HepG2 (cell line): ENCODE measurements at regions not wholly inside any gene's neighbourhood (a gene's known extent, or its start where the extent isn't known, plus 50 kb on each side); places are given as distances from the start of the nearest gene placed in this dataset.

ENCODE experiments used
- ATAC-seq: fragments of 200-7000 bp; cut with Tn5 transposase; 3 replicates; pipeline ENCODE4 v1.9.1; 2020; ENCODE audit warnings: mild to moderate bottlenecking, moderate library complexity
- BruUV-seq: library from RNA; stranded (reverse); fragments of 400-500 nt; replicated peaks from 2 replicates; lab custom pipeline; 2021; lab: Mats Ljungman, UMichigan
- CTCF ChIA-PET: fragments of 300-600 bp; formaldehyde crosslinking; extraction: SDS; loops from one replicate; lab custom pipeline; 2021; ENCODE audit warnings: low total read pairs, inconsistent platforms, low intra/inter-chr PET ratio; lab: Yijun Ruan, JAX
- POLR2A ChIA-PET: fragments of 350-600 bp; sonication (Branson Sonifier 250); formaldehyde crosslinking; loops from one replicate; lab custom pipeline; 2020; ENCODE audit warnings: antibody characterized with exemption, inconsistent platforms; lab: Yijun Ruan, JAX
- DNase-seq: peaks from one replicate; pipeline ENCODE4 v3.0.0-alpha.2; 2015; ENCODE audit warnings: low spot score
- FAIRE-seq: peaks from 3 replicates; lab custom pipeline; 2011; peaks lifted over from hg19 to GRCh38; lab: Jason Lieb, UNC
- H2AFZ ChIP-seq: one replicate; pipeline ENCODE4 v1.6.1; 2011; ENCODE audit warnings: low read length, inconsistent platforms
- H3K27ac ChIP-seq: fragments of 300-600 bp; 3 replicates; pipeline ENCODE4 v1.8.0; 2011; ENCODE audit warnings: mixed run types, mild to moderate bottlenecking, mixed read lengths, low read length, inconsistent platforms; ENCODE audit not compliant: insufficient read depth; ENCODE audit errors: extremely low read length
- H3K27me3 ChIP-seq, 2 experiments: fragments of 200-600 bp in 1 of 2; 2 replicates in 1 of 2; 3 replicates in 1 of 2; pipeline versions ENCODE4 v1.6.0 to v1.8.0; 2011; ENCODE audit warnings: low read length in 2 of 2, mild to moderate bottlenecking in 2 of 2, moderate library complexity in 2 of 2, inconsistent platforms in 1 of 2; ENCODE audit not compliant: insufficient read depth in 2 of 2, control insufficient read depth in 1 of 2
- H3K36me3 ChIP-seq, 2 experiments: fragments of 200-600 bp in 1 of 2; replicated peaks in 1 of 2; 2 replicates in 1 of 2; 3 replicates in 1 of 2; pipeline versions ENCODE4 v1.5.1 to v1.8.0; 2011; ENCODE audit warnings: low read length in 2 of 2, inconsistent platforms in 1 of 2; ENCODE audit not compliant: insufficient read depth in 2 of 2, control insufficient read depth in 1 of 2
- H3K4me1 ChIP-seq: 2 replicates; pipeline ENCODE4 v1.5.1; 2012; ENCODE audit warnings: low read length, inconsistent platforms; ENCODE audit not compliant: insufficient read depth
- H3K4me2 ChIP-seq: 2 replicates; pipeline ENCODE4 v1.6.0; 2011; ENCODE audit warnings: low read depth, low read length, inconsistent platforms
- H3K4me3 ChIP-seq, 3 experiments: fragments of 200-600 bp in 1 of 3; sonication (generic), shearing (Covaris generic) in 1 of 3; replicated peaks in 1 of 3; 2 replicates each; pipeline ENCODE4 v1.5.1; 2011 to 2016; ENCODE audit warnings: low read length in 3 of 3, inconsistent platforms in 2 of 3, low read depth in 2 of 3, mild to moderate bottlenecking in 2 of 3, control low read depth in 1 of 3, mixed read lengths in 1 of 3; ENCODE audit not compliant: insufficient read depth in 1 of 3
- H3K79me2 ChIP-seq: one replicate; pipeline ENCODE4 v1.6.1; 2011; ENCODE audit warnings: low read length, inconsistent platforms; ENCODE audit not compliant: insufficient read depth
- H3K9ac ChIP-seq: 2 replicates; pipeline ENCODE4 v1.6.0; 2011; ENCODE audit warnings: mild to moderate bottlenecking, low read depth, low read length, inconsistent platforms; ENCODE audit not compliant: insufficient read depth
- H3K9me3 ChIP-seq: 2 replicates; pipeline ENCODE4 v1.5.1; 2012; ENCODE audit warnings: mild to moderate bottlenecking, low read length
- H4K20me1 ChIP-seq: 2 replicates; pipeline ENCODE4 v1.6.0; 2011; ENCODE audit warnings: inconsistent platforms, mild to moderate bottlenecking, low read length, moderate library complexity; ENCODE audit not compliant: insufficient read depth
- HNRNPK ChIP-seq: fragments of 200-400 bp; formaldehyde crosslinking; IDR thresholded peaks from 2 replicates; pipeline ENCODE4 v1.6.1; 2018; ENCODE audit warnings: low read length, low read depth, moderate library complexity, mild to moderate bottlenecking; ENCODE audit not compliant: poor library complexity, severe bottlenecking
- MAFG ChIP-seq: sonication (generic); formaldehyde crosslinking; IDR thresholded peaks from 2 replicates; pipeline ENCODE4 v1.5.1; 2020; ENCODE audit warnings: mild to moderate bottlenecking, missing genetic modification reagents
- MTF2 ChIP-seq: sonication (generic); formaldehyde crosslinking; IDR thresholded peaks from 2 replicates; pipeline ENCODE4 v1.5.0; 2020; ENCODE audit warnings: missing genetic modification reagents, borderline replicate concordance
- PAF1 ChIP-seq: IDR thresholded peaks from 2 replicates; pipeline ENCODE4 v1.6.1; 2016; ENCODE audit warnings: missing genetic modification reagents, missing compliant biosample characterization
- RARG ChIP-seq: sonication (generic); formaldehyde crosslinking; IDR thresholded peaks from 2 replicates; pipeline ENCODE4 v1.4.0; 2020; ENCODE audit warnings: low read depth, mild to moderate bottlenecking, missing genetic modification reagents
- SAFB2 ChIP-seq: sonication (generic); formaldehyde crosslinking; IDR thresholded peaks from 2 replicates; pipeline ENCODE4 v1.5.1; 2020; ENCODE audit warnings: missing genetic modification reagents, low read depth, mild to moderate bottlenecking, borderline replicate concordance
- SATB2 ChIP-seq: sonication (generic); formaldehyde crosslinking; IDR thresholded peaks from 2 replicates; pipeline ENCODE4 v1.5.0; 2020; ENCODE audit warnings: missing genetic modification reagents
- SRY ChIP-seq: sonication (generic); formaldehyde crosslinking; IDR thresholded peaks from 2 replicates; pipeline ENCODE4 v1.8.0; 2022; ENCODE audit warnings: mild to moderate bottlenecking, missing genetic modification reagents
- TOPORS ChIP-seq: sonication (generic); formaldehyde crosslinking; IDR thresholded peaks from 2 replicates; pipeline ENCODE4 v1.8.0; 2023; ENCODE audit warnings: mild to moderate bottlenecking, missing genetic modification reagents
- ZFP36L2 ChIP-seq: sonication (generic); formaldehyde crosslinking; IDR thresholded peaks from 2 replicates; pipeline ENCODE4 v1.4.0; 2020; ENCODE audit warnings: missing genetic modification reagents
- ZNF572 ChIP-seq: sonication (generic); formaldehyde crosslinking; IDR thresholded peaks from 2 replicates; pipeline ENCODE4 v1.5.1; 2020; ENCODE audit warnings: mild to moderate bottlenecking, missing genetic modification reagents
- WGBS: methylation state at CpG from one replicate; pipeline ENCODE4 v1.1.6; 2017; ENCODE audit warnings: low lambda C conversion rate; 5-methylcytosine and 5-hydroxymethylcytosine counted together
- in situ Hi-C: cut with HindIII; loops from 2 replicates; pipeline ENCODE4 v1.10.0; 2017; ENCODE audit warnings: low pct_unique_long_range_greater_than_20kb; ENCODE audit not compliant: extremely low pct_ligation_motif_present
- intact Hi-C: fragments of 100-400 bp; cut with micrococcal nuclease; formaldehyde crosslinking; loops from one replicate; pipeline ENCODE4 v1.10.0; 2022; ENCODE audit not compliant: unreplicated experiment
- TF ChIP-seq, protein P1 (sequence below): sonication (generic); formaldehyde crosslinking; IDR thresholded peaks from 2 replicates; pipeline ENCODE4 v1.4.0; 2020; ENCODE audit warnings: missing genetic modification reagents
- TF ChIP-seq, protein P2 (sequence below): IDR thresholded peaks from 2 replicates; pipeline ENCODE4 v1.6.1; 2016; ENCODE audit warnings: low read depth, control low read depth
- TF ChIP-seq, protein P3 (sequence below): sonication (generic); formaldehyde crosslinking; IDR thresholded peaks from 2 replicates; pipeline ENCODE4 v1.4.0; 2020; ENCODE audit warnings: missing genetic modification reagents
- TF ChIP-seq, protein P4 (sequence below): sonication (generic); formaldehyde crosslinking; IDR thresholded peaks from 2 replicates; pipeline ENCODE4 v1.5.1; 2020; ENCODE audit warnings: mild to moderate bottlenecking, missing genetic modification reagents
- TF ChIP-seq, protein P5 (sequence below): sonication (generic); formaldehyde crosslinking; IDR thresholded peaks from 2 replicates; pipeline ENCODE4 v1.5.1; 2020; ENCODE audit warnings: mild to moderate bottlenecking, missing genetic modification reagents, moderate library complexity

DNA sequence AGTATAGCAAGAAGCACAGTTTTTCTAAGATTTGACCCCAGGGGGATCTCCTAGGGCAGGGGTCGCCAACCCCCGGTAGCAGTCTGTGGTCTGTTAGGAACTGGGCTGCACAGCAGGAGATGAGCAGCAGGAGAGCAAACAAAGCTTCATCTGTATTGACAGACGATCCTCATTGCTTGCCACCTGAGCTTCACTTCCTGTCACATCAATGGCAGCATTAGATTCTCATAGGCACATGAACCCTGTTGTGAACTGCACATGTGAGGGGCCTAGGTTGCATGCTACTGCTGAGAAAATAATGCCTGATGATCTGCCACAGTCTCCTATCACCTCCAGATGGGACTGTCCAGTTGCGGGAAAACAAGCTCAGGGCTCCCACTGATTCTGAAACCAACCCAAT is 136.2 kb downstream of the RGPD3 start:
- Histone ChIP-seq H2AFZ (no peak overlapping the region), H3K4me2 (peak overlapping the region; percentile 41), H4K20me1 (no peaks in the 10 kb centered on the region), H3K27me3 (peaks cover 0 to 9% of the 10 kb centered on the region in 2 experiments; a peak in 2 of 5 replicates), H3K9ac (no peak overlapping the region), H3K79me2 (no peaks in the 10 kb centered on the region), H3K27ac (no peak overlapping the region), H3K4me3 (no peak overlapping the region), H3K36me3 (no peaks in the 10 kb centered on the region), H3K9me3 (no peaks in the 10 kb centered on the region), H3K4me1 (peaks cover 47% of the 10 kb centered on the region)
- peak; percentile 89 for ATAC-seq
- peak; percentile 66 for DNase-seq
- no TSS peak for BruUV-seq
- WGBS, result 15% methylated on average over 4 of the region's 4 CpGs
- intact Hi-C loops, result no loop called here
- FAIRE-seq, result no peak
- ChIA-PET POLR2A (no interaction called here), CTCF (no interaction called here)
- in situ Hi-C loops, result no loop called here
- TF ChIP-seq, protein P1, sequence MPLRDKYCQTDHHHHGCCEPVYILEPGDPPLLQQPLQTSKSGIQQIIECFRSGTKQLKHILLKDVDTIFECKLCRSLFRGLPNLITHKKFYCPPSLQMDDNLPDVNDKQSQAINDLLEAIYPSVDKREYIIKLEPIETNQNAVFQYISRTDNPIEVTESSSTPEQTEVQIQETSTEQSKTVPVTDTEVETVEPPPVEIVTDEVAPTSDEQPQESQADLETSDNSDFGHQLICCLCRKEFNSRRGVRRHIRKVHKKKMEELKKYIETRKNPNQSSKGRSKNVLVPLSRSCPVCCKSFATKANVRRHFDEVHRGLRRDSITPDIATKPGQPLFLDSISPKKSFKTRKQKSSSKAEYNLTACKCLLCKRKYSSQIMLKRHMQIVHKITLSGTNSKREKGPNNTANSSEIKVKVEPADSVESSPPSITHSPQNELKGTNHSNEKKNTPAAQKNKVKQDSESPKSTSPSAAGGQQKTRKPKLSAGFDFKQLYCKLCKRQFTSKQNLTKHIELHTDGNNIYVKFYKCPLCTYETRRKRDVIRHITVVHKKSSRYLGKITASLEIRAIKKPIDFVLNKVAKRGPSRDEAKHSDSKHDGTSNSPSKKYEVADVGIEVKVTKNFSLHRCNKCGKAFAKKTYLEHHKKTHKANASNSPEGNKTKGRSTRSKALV (CRISPR knock-in tag), result peak; percentile 71; the same call in 1 of the 2 replicates
- TF ChIP-seq MTF2 (CRISPR knock-in tag) (no peak), SRY (CRISPR knock-in tag) (peak; percentile 66; the same call in 1 of the 2 replicates), RARG (CRISPR knock-in tag) (no peak), MAFG (CRISPR knock-in tag) (no peak), ZFP36L2 (CRISPR knock-in tag) (no peak), TOPORS (CRISPR knock-in tag) (no peak), SATB2 (CRISPR knock-in tag) (0 out of 2 replicates have a peak, but pooled peaks have one; percentile 68), PAF1 (no peak), SAFB2 (CRISPR knock-in tag) (no peak), ZNF572 (no peak), HNRNPK (no peak)
- TF ChIP-seq, protein P2, sequence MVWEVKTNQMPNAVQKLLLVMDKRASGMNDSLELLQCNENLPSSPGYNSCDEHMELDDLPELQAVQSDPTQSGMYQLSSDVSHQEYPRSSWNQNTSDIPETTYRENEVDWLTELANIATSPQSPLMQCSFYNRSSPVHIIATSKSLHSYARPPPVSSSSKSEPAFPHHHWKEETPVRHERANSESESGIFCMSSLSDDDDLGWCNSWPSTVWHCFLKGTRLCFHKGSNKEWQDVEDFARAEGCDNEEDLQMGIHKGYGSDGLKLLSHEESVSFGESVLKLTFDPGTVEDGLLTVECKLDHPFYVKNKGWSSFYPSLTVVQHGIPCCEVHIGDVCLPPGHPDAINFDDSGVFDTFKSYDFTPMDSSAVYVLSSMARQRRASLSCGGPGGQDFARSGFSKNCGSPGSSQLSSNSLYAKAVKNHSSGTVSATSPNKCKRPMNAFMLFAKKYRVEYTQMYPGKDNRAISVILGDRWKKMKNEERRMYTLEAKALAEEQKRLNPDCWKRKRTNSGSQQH, result peak; percentile 83; the same call in 1 of the 2 replicates
- TF ChIP-seq, protein P3, sequence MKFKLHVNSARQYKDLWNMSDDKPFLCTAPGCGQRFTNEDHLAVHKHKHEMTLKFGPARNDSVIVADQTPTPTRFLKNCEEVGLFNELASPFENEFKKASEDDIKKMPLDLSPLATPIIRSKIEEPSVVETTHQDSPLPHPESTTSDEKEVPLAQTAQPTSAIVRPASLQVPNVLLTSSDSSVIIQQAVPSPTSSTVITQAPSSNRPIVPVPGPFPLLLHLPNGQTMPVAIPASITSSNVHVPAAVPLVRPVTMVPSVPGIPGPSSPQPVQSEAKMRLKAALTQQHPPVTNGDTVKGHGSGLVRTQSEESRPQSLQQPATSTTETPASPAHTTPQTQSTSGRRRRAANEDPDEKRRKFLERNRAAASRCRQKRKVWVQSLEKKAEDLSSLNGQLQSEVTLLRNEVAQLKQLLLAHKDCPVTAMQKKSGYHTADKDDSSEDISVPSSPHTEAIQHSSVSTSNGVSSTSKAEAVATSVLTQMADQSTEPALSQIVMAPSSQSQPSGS (CRISPR knock-in tag), result no peak
- TF ChIP-seq, protein P4, sequence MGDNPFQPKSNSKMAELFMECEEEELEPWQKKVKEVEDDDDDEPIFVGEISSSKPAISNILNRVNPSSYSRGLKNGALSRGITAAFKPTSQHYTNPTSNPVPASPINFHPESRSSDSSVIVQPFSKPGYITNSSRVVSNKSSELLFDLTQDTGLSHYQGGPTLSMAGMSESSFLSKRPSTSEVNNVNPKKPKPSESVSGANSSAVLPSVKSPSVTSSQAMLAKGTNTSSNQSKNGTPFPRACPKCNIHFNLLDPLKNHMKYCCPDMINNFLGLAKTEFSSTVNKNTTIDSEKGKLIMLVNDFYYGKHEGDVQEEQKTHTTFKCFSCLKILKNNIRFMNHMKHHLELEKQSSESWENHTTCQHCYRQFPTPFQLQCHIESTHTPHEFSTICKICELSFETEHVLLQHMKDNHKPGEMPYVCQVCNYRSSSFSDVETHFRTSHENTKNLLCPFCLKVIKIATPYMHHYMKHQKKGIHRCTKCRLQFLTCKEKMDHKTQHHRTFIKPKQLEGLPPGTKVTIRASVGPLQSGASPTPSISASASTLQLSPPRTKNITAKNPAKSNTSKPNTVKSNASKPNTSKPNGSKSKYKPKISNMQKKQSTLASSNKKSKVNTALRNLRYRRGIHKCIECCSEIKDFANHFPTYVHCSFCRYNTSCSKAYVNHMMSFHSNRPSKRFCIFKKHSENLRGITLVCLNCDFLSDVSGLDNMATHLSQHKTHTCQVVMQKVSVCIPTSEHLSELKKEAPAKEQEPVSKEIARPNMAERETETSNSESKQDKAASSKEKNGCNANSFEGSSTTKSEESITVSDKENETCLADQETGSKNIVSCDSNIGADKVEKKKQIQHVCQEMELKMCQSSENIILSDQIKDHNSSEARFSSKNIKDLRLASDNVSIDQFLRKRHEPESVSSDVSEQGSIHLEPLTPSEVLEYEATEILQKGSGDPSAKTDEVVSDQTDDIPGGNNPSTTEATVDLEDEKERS (CRISPR knock-in tag), result no peak
- TF ChIP-seq, protein P5, sequence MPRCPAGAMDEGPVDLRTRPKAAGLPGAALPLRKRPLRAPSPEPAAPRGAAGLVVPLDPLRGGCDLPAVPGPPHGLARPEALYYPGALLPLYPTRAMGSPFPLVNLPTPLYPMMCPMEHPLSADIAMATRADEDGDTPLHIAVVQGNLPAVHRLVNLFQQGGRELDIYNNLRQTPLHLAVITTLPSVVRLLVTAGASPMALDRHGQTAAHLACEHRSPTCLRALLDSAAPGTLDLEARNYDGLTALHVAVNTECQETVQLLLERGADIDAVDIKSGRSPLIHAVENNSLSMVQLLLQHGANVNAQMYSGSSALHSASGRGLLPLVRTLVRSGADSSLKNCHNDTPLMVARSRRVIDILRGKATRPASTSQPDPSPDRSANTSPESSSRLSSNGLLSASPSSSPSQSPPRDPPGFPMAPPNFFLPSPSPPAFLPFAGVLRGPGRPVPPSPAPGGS (CRISPR knock-in tag), result peak; percentile 83; the same call in 1 of the 2 replicates
